RWPE1 (cell line): ENCODE measurements at regions not wholly inside any gene's neighbourhood (a gene's known extent, or its start where the extent isn't known, plus 50 kb on each side); places are given as distances from the start of the nearest gene placed in this dataset.

Source experiments
- CTCF ChIA-PET: fragments of 350-600 bp; sonication (Branson Sonifier 250); formaldehyde crosslinking; extraction: SDS; loops from one replicate; lab custom pipeline; 2021; lab: Yijun Ruan, JAX
- POLR2A ChIA-PET: fragments of 400-600 bp; formaldehyde crosslinking; extraction: SDS; loops from one replicate; lab custom pipeline; 2020; ENCODE audit warnings: antibody characterized with exemption; ENCODE audit not compliant: low non-redundant PET; lab: Yijun Ruan, JAX
- DNase-seq: peaks from one replicate; pipeline ENCODE4 v3.0.0; 2012; ENCODE audit warnings: low spot score
- H3K27ac ChIP-seq: fragments of 450-650 bp; 2 replicates; pipeline ENCODE4 v1.5.1; 2017
- TF ChIP-seq, protein P1 (sequence below): fragments of 450-650 bp; conservative IDR thresholded peaks from 2 replicates; pipeline ENCODE4 v1.5.1; 2017; ENCODE audit warnings: low read depth, mild to moderate bottlenecking

DNA sequence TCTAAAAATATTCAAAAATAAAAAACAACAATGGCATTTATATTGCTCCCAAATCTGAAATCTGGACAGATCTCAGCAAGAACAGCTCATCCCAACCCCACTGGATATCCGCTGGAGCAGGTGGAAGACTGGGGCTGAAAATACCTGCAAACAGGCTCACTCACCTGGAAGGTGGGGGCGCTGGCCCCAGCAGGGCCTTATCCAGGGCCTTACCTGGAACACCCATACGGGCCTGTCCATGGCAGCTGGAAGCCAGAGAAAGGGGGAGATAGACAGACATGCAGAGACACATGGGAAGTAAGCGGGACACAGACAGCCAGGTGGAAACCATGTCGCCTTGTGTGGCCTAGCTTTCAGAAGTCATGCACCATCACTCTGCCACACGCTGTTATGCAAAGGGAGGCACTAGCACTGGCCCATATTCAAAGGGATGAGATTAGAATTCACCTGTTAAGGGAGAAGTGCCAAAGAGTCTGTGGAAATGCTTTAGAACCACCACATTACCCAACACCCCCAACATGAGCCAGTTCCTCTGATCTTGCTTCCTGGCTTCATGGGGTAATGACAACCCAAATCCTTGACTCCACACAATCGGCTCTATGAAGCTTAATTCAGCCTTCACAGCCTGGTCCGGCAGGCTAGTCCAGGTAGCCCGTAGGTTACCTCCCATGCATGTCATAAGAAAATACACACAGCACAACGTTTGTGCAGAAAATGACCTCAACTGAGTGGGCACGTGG lies 99.0 kb upstream of the CDYL start:
- TF ChIP-seq, protein P1, sequence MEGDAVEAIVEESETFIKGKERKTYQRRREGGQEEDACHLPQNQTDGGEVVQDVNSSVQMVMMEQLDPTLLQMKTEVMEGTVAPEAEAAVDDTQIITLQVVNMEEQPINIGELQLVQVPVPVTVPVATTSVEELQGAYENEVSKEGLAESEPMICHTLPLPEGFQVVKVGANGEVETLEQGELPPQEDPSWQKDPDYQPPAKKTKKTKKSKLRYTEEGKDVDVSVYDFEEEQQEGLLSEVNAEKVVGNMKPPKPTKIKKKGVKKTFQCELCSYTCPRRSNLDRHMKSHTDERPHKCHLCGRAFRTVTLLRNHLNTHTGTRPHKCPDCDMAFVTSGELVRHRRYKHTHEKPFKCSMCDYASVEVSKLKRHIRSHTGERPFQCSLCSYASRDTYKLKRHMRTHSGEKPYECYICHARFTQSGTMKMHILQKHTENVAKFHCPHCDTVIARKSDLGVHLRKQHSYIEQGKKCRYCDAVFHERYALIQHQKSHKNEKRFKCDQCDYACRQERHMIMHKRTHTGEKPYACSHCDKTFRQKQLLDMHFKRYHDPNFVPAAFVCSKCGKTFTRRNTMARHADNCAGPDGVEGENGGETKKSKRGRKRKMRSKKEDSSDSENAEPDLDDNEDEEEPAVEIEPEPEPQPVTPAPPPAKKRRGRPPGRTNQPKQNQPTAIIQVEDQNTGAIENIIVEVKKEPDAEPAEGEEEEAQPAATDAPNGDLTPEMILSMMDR, result no peak
- DNase-seq, result no peak
- POLR2A ChIA-PET, result no interaction called here
- H3K27ac ChIP-seq, result no peak overlapping the region
- CTCF ChIA-PET, result no interaction called here

GRCh38 chr6:4676016-4676415 lies 100.2 kb upstream of the CDYL start:
- TF ChIP-seq, protein P1, result no peak
- POLR2A ChIA-PET, result no interaction called here

GRCh38 chr6:4675121-4675520 lies 101.1 kb upstream of the CDYL start:
- POLR2A ChIA-PET, result no interaction called here
- TF ChIP-seq, protein P1, result no peak
- no peak overlapping the region for H3K27ac ChIP-seq
- CTCF ChIA-PET, result no interaction called here
- DNase-seq, result no peak

More at GRCh38 chr6:4676016-4676415, 100.2 kb upstream of the CDYL start:
- CTCF ChIA-PET, result no interaction called here
- DNase-seq, result no peak
- no peak overlapping the region for H3K27ac ChIP-seq

DNA sequence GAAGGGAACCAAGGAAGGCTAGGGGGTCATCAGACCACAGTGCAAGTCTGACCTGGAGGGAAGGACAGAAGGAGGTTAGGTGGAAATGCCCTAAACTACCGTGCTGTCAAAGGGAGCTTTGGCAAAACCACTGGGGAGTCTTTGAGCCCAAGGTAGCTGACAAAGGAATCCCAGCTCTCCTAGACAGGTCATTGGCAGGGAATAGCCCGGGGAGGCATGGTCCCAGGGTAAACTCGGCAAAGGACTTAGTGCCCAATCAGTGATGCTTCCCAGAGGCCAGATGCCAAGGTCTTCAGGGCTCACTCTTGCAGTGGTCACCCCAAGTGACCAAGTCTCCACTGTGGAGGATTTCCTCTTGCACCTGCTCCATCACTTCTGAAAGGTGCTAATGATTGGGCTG lies 102.3 kb upstream of the CDYL start:
- ChIA-PET POLR2A (no interaction called here), CTCF (interaction anchor here (0.6 kb wide), 1 partner anchor 19 kb away, joined by 3 read pairs; no protein-coding TSS in a partner anchor)
- no peak overlapping the region for H3K27ac ChIP-seq
- no peak for DNase-seq
- TF ChIP-seq, protein P1, result no peak

DNA sequence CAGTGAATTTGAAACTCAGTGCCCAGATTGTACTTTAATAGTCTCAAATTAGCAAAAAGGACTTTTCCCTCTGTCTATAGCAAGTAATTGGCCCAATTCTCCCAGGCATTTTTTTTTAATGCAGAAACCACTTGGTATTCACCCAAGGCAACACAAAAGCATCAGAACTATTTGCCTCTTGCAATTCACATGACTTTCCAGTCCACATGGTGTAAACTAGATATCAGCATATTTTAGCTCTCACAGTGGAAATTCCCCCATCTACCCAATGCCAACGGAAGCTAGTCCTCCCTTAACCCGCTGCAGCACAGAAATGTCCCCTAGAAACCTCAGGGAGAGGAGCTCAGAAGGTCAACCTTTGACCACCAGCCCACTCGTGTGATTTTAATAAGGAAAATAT lies 103.4 kb upstream of the CDYL start:
- CTCF ChIA-PET, result no interaction called here
- H3K27ac ChIP-seq, result no peak overlapping the region
- POLR2A ChIA-PET, result no interaction called here
- no peak for DNase-seq
- TF ChIP-seq, protein P1, result no peak

DNA sequence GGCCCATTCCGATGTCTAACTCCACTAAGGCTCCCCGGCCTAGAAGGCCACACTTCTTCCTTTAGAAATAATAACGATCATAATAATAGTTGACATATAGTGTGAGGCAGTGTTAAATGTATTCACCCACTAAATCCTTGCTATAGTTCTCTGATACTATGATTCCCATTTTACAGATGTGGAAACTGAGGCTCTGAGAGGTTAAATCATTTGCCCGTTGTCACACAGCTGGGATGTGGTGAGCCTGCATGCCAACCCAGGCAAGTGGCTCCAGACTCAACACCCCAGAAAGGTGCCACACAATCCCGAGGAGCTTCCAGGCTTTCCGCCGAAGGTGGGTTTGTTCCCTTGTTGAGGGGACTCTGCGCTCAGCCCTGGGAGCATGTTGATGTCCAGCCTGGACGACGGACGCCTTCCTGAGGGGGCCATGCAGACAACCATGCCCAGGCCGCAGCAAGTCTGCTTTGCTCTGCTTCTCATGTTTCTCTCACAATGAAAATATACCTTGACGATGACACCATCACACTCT lies 104.6 kb upstream of the CDYL start:
- CTCF ChIA-PET, result interaction anchor here (0.6 kb wide), 1 partner anchor 394 kb away, joined by 3 read pairs; no protein-coding TSS in a partner anchor
- TF ChIP-seq, protein P1, result no peak
- DNase-seq, result no peak
- no peak overlapping the region for H3K27ac ChIP-seq
- POLR2A ChIA-PET, result no interaction called here
